ENCODE measurements at regions not wholly inside any gene's neighbourhood (a gene's known extent, or its start where the extent isn't known, plus 50 kb on each side); places are given as distances from the start of the nearest gene placed in this dataset.

- Histone ChIP-seq H3K4me1 (ENCODE audit: insufficient read depth, low read length) (no peaks in the 10 kb centered on the region), H3K9me3 (ENCODE audit: control insufficient read depth, insufficient read depth, low read length) (no peaks in the 10 kb centered on the region), H3K9ac (ENCODE audit: low read depth, low read length) (no peak overlapping the region)
Measured at GRCh38 chr5:18010053-18010452, 375.8 kb downstream of the TAF11L14 start.

GRCh38 chr5:18018472-18018871 is 384.2 kb downstream of the TAF11L14 start:
- no peaks in the 10 kb centered on the region for H3K4me1 ChIP-seq (ENCODE audit: insufficient read depth, low read length)

More at GRCh38 chr5:18010053-18010452, 375.8 kb downstream of the TAF11L14 start:
- H3K36me3 ChIP-seq (ENCODE audit: insufficient read depth, low read length): no peaks in the 10 kb centered on the region

GRCh38 chr5:18023275-18023674 is 389.0 kb downstream of the TAF11L14 start:
- H3K4me1 ChIP-seq (ENCODE audit: insufficient read depth, low read length): no peaks in the 10 kb centered on the region
- no peaks in the 10 kb centered on the region for H3K9me3 ChIP-seq (ENCODE audit: control insufficient read depth, insufficient read depth, low read length)
- no peaks in the 10 kb centered on the region for H3K36me3 ChIP-seq (ENCODE audit: insufficient read depth, low read length)
- H3K9ac ChIP-seq (ENCODE audit: low read depth, low read length): no peak overlapping the region

More at GRCh38 chr5:18018472-18018871, 384.2 kb downstream of the TAF11L14 start:
- no peaks in the 10 kb centered on the region for H3K36me3 ChIP-seq (ENCODE audit: insufficient read depth, low read length)
- H3K9me3 ChIP-seq (ENCODE audit: control insufficient read depth, insufficient read depth, low read length): no peaks in the 10 kb centered on the region
- H3K9ac ChIP-seq (ENCODE audit: low read depth, low read length): no peak overlapping the region

GRCh38 chr5:18023986-18024385 is 389.7 kb downstream of the TAF11L14 start:
- Histone ChIP-seq H3K9ac (ENCODE audit: low read depth, low read length) (no peak overlapping the region), H3K36me3 (ENCODE audit: insufficient read depth, low read length) (no peaks in the 10 kb centered on the region), H3K9me3 (ENCODE audit: control insufficient read depth, insufficient read depth, low read length) (no peaks in the 10 kb centered on the region), H3K4me1 (ENCODE audit: insufficient read depth, low read length) (no peaks in the 10 kb centered on the region)

- H3K4me1 ChIP-seq (ENCODE audit: insufficient read depth, low read length): no peaks in the 10 kb centered on the region
- H3K9me3 ChIP-seq (ENCODE audit: control insufficient read depth, insufficient read depth, low read length): no peaks in the 10 kb centered on the region
- H3K36me3 ChIP-seq (ENCODE audit: insufficient read depth, low read length): no peaks in the 10 kb centered on the region
- H3K9ac ChIP-seq (ENCODE audit: low read depth, low read length): no peak overlapping the region
Measured at GRCh38 chr5:18024542-18024941, 390.3 kb downstream of the TAF11L14 start.

GRCh38 chr5:18027241-18027867 is 393.1 kb downstream of the TAF11L14 start:
- no peaks in the 10 kb centered on the region for H3K9me3 ChIP-seq (ENCODE audit: control insufficient read depth, insufficient read depth, low read length)
- H3K4me1 ChIP-seq (ENCODE audit: insufficient read depth, low read length): no peaks in the 10 kb centered on the region
- no peak overlapping the region for H3K9ac ChIP-seq (ENCODE audit: low read depth, low read length)
- H3K36me3 ChIP-seq (ENCODE audit: insufficient read depth, low read length): no peaks in the 10 kb centered on the region

GRCh38 chr5:18028036-18028435 is 393.8 kb downstream of the TAF11L14 start:
- Histone ChIP-seq H3K9ac (ENCODE audit: low read depth, low read length) (no peak overlapping the region), H3K9me3 (ENCODE audit: control insufficient read depth, insufficient read depth, low read length) (no peaks in the 10 kb centered on the region), H3K4me1 (ENCODE audit: insufficient read depth, low read length) (no peaks in the 10 kb centered on the region), H3K36me3 (ENCODE audit: insufficient read depth, low read length) (no peaks in the 10 kb centered on the region)

GRCh38 chr5:18032744-18033143 is 398.5 kb downstream of the TAF11L14 start:
- no peak overlapping the region for H3K9ac ChIP-seq (ENCODE audit: low read depth, low read length)
- no peaks in the 10 kb centered on the region for H3K36me3 ChIP-seq (ENCODE audit: insufficient read depth, low read length)
- H3K9me3 ChIP-seq (ENCODE audit: control insufficient read depth, insufficient read depth, low read length): no peaks in the 10 kb centered on the region; the same call in 1 of the 2 replicates
- no peaks in the 10 kb centered on the region for H3K4me1 ChIP-seq (ENCODE audit: insufficient read depth, low read length)

- no peak overlapping the region for H3K9ac ChIP-seq (ENCODE audit: low read depth, low read length)
- H3K4me1 ChIP-seq (ENCODE audit: insufficient read depth, low read length): no peaks in the 10 kb centered on the region
- H3K9me3 ChIP-seq (ENCODE audit: control insufficient read depth, insufficient read depth, low read length): no peaks in the 10 kb centered on the region; the same call in 1 of the 2 replicates
- H3K36me3 ChIP-seq (ENCODE audit: insufficient read depth, low read length): no peaks in the 10 kb centered on the region
Measured at GRCh38 chr5:18036531-18036930, 402.3 kb downstream of the TAF11L14 start.

- H3K4me1 ChIP-seq (ENCODE audit: insufficient read depth, low read length): no peaks in the 10 kb centered on the region
- no peaks in the 10 kb centered on the region; the same call in 1 of the 2 replicates for H3K9me3 ChIP-seq (ENCODE audit: control insufficient read depth, insufficient read depth, low read length)
- no peak overlapping the region for H3K9ac ChIP-seq (ENCODE audit: low read depth, low read length)
- no peaks in the 10 kb centered on the region for H3K36me3 ChIP-seq (ENCODE audit: insufficient read depth, low read length)
Measured at GRCh38 chr5:18037718-18038117, 403.5 kb downstream of the TAF11L14 start.

- Histone ChIP-seq H3K9ac (ENCODE audit: low read depth, low read length) (no peak overlapping the region), H3K36me3 (ENCODE audit: insufficient read depth, low read length) (no peaks in the 10 kb centered on the region), H3K9me3 (ENCODE audit: control insufficient read depth, insufficient read depth, low read length) (no peaks in the 10 kb centered on the region), H3K4me1 (ENCODE audit: insufficient read depth, low read length) (no peaks in the 10 kb centered on the region)
Measured at GRCh38 chr5:18043344-18043743, 409.1 kb downstream of the TAF11L14 start.

- H3K9ac ChIP-seq (ENCODE audit: low read depth, low read length): no peak overlapping the region
- H3K36me3 ChIP-seq (ENCODE audit: insufficient read depth, low read length): no peaks in the 10 kb centered on the region
- H3K4me1 ChIP-seq (ENCODE audit: insufficient read depth, low read length): no peaks in the 10 kb centered on the region
- H3K9me3 ChIP-seq (ENCODE audit: control insufficient read depth, insufficient read depth, low read length): no peaks in the 10 kb centered on the region
Measured at GRCh38 chr5:18048449-18048848, 414.2 kb downstream of the TAF11L14 start.

- Histone ChIP-seq H3K9me3 (ENCODE audit: control insufficient read depth, insufficient read depth, low read length) (no peaks in the 10 kb centered on the region), H3K9ac (ENCODE audit: low read depth, low read length) (no peak overlapping the region), H3K4me1 (ENCODE audit: insufficient read depth, low read length) (no peaks in the 10 kb centered on the region), H3K36me3 (ENCODE audit: insufficient read depth, low read length) (no peaks in the 10 kb centered on the region)
Measured at GRCh38 chr5:18050345-18050744, 416.1 kb downstream of the TAF11L14 start.

GRCh38 chr5:18050776-18051175 is 416.5 kb downstream of the TAF11L14 start:
- Histone ChIP-seq H3K36me3 (ENCODE audit: insufficient read depth, low read length) (no peaks in the 10 kb centered on the region), H3K4me1 (ENCODE audit: insufficient read depth, low read length) (no peaks in the 10 kb centered on the region), H3K9ac (ENCODE audit: low read depth, low read length) (no peak overlapping the region), H3K9me3 (ENCODE audit: control insufficient read depth, insufficient read depth, low read length) (no peaks in the 10 kb centered on the region)

- Histone ChIP-seq H3K9ac (ENCODE audit: low read depth, low read length) (no peak overlapping the region), H3K4me1 (ENCODE audit: insufficient read depth, low read length) (no peaks in the 10 kb centered on the region), H3K36me3 (ENCODE audit: insufficient read depth, low read length) (no peaks in the 10 kb centered on the region), H3K9me3 (ENCODE audit: control insufficient read depth, insufficient read depth, low read length) (no peaks in the 10 kb centered on the region)
Measured at GRCh38 chr5:18051953-18052352, 417.7 kb downstream of the TAF11L14 start.

Measured in ES-I3 (cell line).